HG03095 (cell line): ENCODE measurements at regions not wholly inside any gene's neighbourhood (a gene's known extent, or its start where the extent isn't known, plus 50 kb on each side); places are given as distances from the start of the nearest gene placed in this dataset.
"Not testable (repeated sequence)": the region's sequence is repeated elsewhere in the genome, so short reads cannot be mapped to it uniquely, and the experiment has no call there.

Experiments
- ATAC-seq: cut with Tn5 transposase; IDR thresholded peaks from one replicate; pipeline ENCODE4 v1.9.1; 2021; ENCODE audit warnings: moderate library complexity; ENCODE audit not compliant: unreplicated experiment

- no peak for ATAC-seq
These were observed 388.7 kb downstream of the NPHP4 start for GRCh38 chr1:5603353-5604104.

GRCh38 chr1:5602718-5603117 is 389.5 kb downstream of the NPHP4 start:
- not testable (repeated sequence) for ATAC-seq

DNA sequence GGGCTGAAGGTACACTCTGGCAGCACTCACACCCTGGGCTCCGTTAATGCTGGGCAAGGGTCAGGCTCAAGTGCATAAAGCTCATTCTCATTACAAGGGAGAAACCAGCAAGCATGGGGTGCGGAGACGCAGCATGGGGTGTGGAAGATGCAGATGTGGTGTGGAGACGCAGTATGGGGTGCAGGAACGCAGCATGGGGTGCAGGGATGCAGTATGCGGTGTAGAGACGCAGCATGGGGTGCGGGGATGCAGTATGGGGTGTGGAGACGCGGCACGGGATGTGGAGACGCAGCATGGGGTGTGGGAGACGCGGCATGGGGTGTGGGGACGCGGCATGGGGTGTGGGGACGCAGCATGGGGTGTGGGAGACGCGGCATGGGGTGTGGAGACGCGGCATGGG is 390.7 kb downstream of the NPHP4 start:
- no peak for ATAC-seq

DNA sequence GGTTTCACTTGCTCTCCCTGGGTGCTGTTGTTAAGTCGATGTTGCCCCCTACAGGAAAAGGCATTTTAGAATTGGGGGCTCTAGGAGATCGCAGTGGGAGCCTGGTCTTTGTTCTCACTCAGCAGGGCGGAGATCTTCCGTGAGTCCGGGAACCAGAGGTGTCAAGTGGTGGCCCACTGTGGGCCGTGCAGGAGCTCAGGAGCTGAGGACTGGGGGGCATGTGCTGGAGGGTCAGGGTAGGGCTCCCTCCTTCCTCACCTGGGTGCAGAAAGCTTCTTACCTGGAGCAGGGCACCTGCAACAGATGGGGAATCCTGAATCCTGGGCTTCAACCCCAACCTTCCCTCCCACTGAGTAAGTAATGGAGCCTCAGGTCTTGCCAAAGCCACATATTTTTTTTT is 392.7 kb downstream of the NPHP4 start:
- no peak for ATAC-seq

DNA sequence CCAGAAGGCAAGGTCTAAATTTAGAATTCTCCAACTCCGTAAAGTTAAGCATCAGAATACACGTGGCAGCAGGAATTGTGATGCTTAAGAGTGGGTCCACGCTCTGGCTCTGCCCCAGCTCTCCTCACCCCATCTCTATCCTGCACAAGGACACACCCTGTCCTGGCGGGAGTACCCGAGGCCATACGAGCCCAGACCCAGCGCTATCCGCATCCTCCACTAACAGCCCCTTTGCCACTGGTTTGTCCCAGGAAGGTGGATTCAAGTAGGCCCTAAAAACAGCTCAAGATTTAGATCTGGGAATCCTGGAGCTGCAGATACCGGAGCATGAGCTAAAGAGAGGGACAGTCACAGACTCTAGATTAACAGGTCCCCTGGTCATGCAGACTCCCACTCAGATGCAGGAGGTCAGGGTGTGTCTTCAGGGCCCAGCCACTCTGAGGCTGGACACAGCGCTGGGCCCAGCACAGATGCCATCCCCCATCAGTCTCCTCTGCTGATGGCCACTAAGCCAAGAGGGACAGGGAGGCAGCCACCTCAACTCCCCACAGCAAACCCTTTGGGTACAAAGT is 393.3 kb downstream of the NPHP4 start:
- ATAC-seq = no peak

- no peak for ATAC-seq
These were observed 394.0 kb downstream of the NPHP4 start for GRCh38 chr1:5597991-5598823.

DNA sequence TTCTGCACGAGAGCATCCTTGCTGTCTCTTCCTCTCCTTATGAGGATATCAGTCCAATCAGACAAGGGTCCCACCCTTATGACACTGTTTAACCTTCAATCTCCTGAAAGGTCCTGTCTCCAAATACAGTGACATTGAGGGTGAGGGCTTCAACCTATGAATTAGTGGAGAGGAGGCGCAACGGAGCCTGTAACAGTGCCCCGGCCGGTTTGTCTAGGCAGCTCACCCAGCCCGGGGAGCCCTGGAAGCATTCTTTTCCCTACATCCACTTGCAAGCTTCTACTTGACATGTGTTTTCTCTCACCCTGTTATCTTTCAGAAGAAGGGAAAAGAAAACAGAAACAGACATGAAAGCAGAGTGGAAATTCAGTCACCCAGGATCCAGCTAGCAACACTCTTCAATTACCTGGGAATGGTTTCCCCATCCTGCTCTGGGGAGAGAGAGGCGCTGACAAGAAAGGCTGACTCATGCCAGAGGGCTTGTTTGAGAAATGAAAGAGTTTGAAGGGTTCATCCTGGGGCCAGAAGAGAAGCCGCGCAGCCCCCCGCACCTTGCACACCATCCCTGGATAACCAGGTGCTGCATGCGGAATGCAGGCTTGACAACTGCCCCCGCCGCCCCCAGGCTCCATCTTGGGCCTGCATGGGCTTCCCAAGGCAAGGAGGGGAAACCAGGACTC is 394.9 kb downstream of the NPHP4 start:
- ATAC-seq = no peak

DNA sequence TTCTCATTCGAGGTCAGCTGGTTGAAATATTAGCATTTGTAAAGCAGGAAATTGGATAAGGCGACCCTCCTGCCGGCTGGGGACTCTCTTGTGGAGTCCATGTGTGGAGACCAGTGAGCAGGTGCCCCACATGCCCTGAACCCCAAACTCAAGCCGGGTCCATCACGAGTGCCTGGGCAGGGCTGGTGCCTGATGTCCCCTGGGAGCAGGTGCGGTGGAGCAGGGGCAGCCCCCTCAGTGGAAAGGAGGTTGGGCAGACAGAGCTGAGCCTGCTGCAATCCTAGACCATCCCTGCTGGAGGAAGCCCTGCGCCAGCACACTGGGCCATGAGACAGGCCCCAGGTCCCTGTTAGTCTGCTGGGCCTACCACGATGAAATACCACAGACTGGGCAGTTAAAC is 395.6 kb downstream of the NPHP4 start:
- ATAC-seq = no peak

DNA sequence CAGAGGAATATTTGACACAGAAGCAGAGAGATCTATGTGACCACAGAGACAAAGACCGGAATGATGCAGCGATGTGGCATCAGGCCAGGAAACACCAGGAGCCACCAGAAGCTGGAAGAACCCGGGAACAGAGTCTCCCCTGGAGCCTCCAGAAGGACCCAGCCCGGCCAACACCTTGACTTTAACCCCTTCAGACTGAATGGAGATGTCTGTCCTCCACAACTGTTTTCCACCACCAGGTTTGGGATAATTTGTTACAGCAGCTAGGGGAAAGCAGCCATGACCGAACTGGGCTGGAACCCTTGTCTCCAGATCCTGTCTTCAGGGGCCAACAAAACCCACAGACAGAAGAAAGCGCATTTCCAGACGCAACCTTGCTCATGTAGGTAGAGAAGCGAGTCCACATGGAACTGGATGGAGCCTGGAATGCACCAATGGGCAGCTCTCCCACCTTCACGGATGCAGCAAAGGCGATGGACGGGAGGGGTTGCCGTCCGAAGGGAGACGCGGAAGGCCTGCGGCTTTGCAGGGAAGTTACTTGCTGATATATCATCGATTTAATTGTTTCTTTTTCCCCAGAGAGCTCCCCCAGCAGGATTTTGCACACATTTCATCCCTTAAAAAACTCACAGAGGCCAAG is 396.6 kb downstream of the NPHP4 start:
- no peak for ATAC-seq

- ATAC-seq = no peak
These were observed 397.9 kb downstream of the NPHP4 start for GRCh38 chr1:5594056-5594956.

DNA sequence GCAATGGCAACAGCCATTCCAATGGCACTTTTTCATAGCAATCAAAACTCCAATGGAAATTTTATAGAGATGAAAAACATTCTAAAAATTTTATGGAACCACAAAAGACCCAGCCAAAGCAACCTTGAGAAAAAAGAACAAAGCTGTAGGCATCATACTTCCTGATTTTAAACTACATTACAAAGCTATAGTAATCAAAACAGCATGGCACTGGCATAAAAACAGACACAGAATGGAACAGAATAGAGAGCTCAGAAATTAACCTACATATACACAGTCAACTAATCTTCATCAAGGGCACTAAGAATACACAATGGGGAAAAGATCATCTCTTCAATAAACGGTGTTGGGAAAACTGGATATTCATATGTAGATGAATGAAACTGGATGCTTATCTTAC is 401.5 kb downstream of the NPHP4 start:
- ATAC-seq = no peak

- no peak for ATAC-seq
These were observed 405.6 kb downstream of the NPHP4 start for GRCh38 chr1:5586629-5587028.

GRCh38 chr1:5585256-5585655 is 407.0 kb downstream of the NPHP4 start:
- no peak for ATAC-seq

DNA sequence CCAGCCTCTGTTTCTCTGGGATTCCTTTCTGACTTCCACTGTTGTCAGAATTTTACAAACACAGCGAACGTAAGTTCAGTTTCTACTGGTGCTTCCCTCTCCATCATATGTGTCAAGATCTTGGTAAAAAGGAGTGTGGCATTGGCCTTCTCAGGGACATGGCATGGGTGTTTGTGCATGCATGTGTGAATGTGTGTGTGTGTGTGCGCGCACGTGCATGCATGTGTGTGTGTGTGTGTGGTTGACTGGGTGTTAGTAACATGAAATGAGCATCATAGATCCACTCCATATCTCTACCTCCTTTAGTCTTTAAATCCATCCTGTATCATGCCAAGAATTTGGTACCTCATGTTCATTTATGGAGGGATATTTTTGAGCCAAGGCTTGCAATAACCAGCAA is 411.3 kb downstream of the NPHP4 start:
- ATAC-seq = no peak

GRCh38 chr1:5579966-5580365 is 412.3 kb downstream of the NPHP4 start:
- no peak for ATAC-seq

- no peak for ATAC-seq
These were observed 413.5 kb downstream of the NPHP4 start for GRCh38 chr1:5578690-5579089.

DNA sequence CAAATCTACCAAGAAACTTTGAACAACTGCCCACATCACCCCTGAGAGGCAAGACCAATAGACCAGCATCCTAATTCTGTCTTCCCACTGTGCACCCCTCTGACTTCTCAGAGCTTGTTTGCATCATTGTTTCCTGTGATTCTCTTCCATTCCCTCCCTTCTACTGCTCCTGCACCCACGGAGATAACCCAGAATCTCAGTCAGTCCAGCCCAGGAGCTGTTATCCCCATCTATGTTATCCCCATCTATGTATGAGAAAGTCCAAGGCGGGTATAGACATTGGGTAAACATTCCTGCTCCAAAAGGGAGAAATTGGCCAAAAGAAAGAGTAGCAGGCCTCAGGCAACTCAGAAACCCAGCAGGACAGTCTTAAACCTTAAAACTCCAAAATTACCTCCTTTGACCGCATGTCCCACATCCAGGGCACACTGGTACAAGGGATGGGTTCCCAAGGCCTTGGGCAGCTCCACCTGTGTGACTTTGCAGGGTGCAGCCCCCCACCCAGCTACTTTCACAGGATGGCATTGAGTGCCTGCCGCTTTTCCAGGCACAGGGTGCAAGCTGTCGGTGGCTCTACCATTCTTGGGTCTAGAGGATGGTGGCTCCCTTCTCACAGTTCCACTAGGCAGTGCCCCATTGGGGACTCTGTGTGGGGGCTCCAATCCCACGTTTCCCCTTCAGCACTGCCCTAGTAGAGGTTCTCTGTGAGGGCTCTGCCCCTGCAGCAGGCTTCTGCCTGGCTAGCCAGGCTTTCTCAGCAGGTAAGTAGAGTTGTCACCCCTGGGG is 414.8 kb downstream of the NPHP4 start:
- no peak for ATAC-seq

DNA sequence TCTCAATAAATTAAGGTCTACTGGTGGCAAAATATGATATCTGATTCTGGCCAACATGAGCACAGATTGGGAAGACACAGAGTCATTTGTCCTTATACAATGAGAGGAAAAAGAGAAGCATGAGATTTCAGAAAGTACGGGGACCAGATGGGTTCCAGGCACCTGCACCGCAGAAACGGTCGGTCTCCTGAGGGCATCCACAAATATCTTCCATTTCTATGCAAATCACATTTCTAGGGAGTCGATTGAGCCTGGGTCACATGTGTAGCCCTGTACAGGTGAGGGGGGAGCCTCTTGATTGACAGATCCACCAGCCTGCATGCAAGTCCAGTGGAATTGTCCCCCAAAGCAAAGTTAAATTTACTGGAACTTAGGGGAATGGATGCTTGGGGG is 415.6 kb downstream of the NPHP4 start:
- ATAC-seq = no peak

GRCh38 chr1:5576011-5576672 is 416.1 kb downstream of the NPHP4 start:
- ATAC-seq = no peak
